ENCODE measurements at regions not wholly inside any gene's neighbourhood (a gene's known extent, or its start where the extent isn't known, plus 50 kb on each side); places are given as distances from the start of the nearest gene placed in this dataset.

DNA sequence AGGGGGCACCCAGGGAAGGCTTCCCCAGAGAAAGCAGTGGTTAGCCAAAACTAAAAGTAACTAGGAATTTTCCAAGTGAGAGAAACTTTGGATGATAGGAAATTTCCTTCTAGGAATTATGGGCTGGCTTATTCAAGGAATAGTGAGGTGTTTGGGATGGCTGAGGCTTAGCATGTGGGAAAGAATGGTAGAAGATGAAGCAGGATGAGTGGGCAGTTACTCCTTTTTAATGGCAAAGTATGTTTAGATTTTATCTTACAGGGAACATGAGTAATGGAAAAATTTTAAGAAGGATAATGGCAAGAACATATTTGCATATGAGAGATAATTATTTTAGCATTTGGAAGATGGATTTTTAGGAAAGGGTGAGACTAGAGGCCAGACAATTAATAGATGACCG, 197.6 kb downstream of the SLC38A4 start:
- ATAC-seq (no peak), DNase-seq (ENCODE audit: low read depth, low spot score) (no peak)
- Histone ChIP-seq H3K36me3 (ENCODE audit: control insufficient read depth in 1 of 2, insufficient read depth in 2 of 2, low read length in 2 of 2) (no peaks in the 10 kb centered on the region), H3K79me2 (ENCODE audit: insufficient read depth, low read length) (no peaks in the 10 kb centered on the region), H3K9ac (ENCODE audit: low read length) (no peak overlapping the region), H3K27ac (ENCODE audit: low read depth, low read length) (no peak overlapping the region), H3K9me3 (ENCODE audit: control insufficient read depth in 1 of 2, insufficient read depth in 1 of 2, low read depth in 1 of 2, low read length in 2 of 2) (no peaks in the 10 kb centered on the region), H3K27me3 (ENCODE audit: insufficient read depth, low read length) (no peaks in the 10 kb centered on the region), H3K4me1 (ENCODE audit: control insufficient read depth in 1 of 2, insufficient read depth in 2 of 2, low read length in 2 of 2) (peaks cover 0 to 7% of the 10 kb centered on the region in 2 experiments; a peak in 1 of 4 replicates), H3K4me3 (replicated peaks in 1 of 2; ENCODE audit: low read depth in 1 of 2, low read length in 2 of 2) (no peak overlapping the region), H3K9me2 (ENCODE audit: insufficient read depth) (no peaks in the 10 kb centered on the region), H2AFZ (ENCODE audit: low read depth, low read length, poor library complexity, severe bottlenecking) (no peak overlapping the region), H3K4me2 (ENCODE audit: low read length) (no peak overlapping the region), H4K20me1 (ENCODE audit: insufficient read depth) (no peaks in the 10 kb centered on the region)
- RAD21 ChIA-PET (ENCODE audit: low non-redundant PET in 1 of 2, low total read pairs in 2 of 2, uncharacterized antibody in 2 of 2, unreplicated experiment in 2 of 2) = no interaction called here
- CTCF ChIA-PET = no interaction called here
- TF ChIP-seq TCF7L2 (IDR thresholded peaks at IDR 0.05; ENCODE audit: borderline replicate concordance, extremely low read depth, insufficient read depth, insufficient read length) (no peak), EZH2 (IDR thresholded peaks at IDR 0.05) (no peak)
- TF ChIP-seq, protein P1, sequence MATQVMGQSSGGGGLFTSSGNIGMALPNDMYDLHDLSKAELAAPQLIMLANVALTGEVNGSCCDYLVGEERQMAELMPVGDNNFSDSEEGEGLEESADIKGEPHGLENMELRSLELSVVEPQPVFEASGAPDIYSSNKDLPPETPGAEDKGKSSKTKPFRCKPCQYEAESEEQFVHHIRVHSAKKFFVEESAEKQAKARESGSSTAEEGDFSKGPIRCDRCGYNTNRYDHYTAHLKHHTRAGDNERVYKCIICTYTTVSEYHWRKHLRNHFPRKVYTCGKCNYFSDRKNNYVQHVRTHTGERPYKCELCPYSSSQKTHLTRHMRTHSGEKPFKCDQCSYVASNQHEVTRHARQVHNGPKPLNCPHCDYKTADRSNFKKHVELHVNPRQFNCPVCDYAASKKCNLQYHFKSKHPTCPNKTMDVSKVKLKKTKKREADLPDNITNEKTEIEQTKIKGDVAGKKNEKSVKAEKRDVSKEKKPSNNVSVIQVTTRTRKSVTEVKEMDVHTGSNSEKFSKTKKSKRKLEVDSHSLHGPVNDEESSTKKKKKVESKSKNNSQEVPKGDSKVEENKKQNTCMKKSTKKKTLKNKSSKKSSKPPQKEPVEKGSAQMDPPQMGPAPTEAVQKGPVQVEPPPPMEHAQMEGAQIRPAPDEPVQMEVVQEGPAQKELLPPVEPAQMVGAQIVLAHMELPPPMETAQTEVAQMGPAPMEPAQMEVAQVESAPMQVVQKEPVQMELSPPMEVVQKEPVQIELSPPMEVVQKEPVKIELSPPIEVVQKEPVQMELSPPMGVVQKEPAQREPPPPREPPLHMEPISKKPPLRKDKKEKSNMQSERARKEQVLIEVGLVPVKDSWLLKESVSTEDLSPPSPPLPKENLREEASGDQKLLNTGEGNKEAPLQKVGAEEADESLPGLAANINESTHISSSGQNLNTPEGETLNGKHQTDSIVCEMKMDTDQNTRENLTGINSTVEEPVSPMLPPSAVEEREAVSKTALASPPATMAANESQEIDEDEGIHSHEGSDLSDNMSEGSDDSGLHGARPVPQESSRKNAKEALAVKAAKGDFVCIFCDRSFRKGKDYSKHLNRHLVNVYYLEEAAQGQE (IDR thresholded peaks at IDR 0.05; ENCODE audit: low read depth) = no peak
- intact Hi-C loops (cut with micrococcal nuclease) = no loop called here
- no TSS peak for BruUV-seq (replicated peaks)
- POLR2A ChIA-PET = no interaction called here

DNA sequence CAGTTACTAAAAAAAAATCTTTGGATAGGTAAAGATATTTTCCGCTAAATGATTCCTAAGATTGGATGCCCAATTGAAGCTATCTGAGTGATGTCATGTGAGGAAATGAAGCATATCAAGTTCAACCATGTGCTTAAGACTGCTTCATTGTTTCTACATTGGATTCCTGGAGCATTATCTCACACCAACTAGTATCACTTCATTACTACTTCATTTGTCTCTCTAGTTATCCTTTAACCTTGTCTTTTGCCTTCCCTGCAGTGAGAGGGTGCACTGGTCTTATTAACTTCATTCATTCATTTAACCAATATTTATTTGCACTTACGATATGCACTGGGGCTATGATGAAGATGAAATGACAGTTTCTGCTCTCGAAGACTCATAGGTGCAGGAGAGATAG, 198.1 kb downstream of the SLC38A4 start:
- H3K4me1 ChIP-seq (ENCODE audit: control insufficient read depth in 1 of 2, insufficient read depth in 2 of 2, low read length in 2 of 2) = peaks cover 0 to 7% of the 10 kb centered on the region in 2 experiments; a peak in 1 of 4 replicates
- no peaks in the 10 kb centered on the region for H3K79me2 ChIP-seq (ENCODE audit: insufficient read depth, low read length)
- no TSS peak for BruUV-seq (replicated peaks)
- H3K9me2 ChIP-seq (ENCODE audit: insufficient read depth) = no peaks in the 10 kb centered on the region
- POLR2A ChIA-PET = no interaction called here
- no peak overlapping the region for H3K27ac ChIP-seq (ENCODE audit: low read depth, low read length)
- CTCF ChIA-PET = no interaction called here
- H3K4me3 ChIP-seq (replicated peaks in 1 of 2; ENCODE audit: low read depth in 1 of 2, low read length in 2 of 2) = no peak overlapping the region
- TF ChIP-seq RAD21 (IDR thresholded peaks at IDR 0.05; ENCODE audit: low read depth) = no peak
- TF ChIP-seq, protein P2, sequence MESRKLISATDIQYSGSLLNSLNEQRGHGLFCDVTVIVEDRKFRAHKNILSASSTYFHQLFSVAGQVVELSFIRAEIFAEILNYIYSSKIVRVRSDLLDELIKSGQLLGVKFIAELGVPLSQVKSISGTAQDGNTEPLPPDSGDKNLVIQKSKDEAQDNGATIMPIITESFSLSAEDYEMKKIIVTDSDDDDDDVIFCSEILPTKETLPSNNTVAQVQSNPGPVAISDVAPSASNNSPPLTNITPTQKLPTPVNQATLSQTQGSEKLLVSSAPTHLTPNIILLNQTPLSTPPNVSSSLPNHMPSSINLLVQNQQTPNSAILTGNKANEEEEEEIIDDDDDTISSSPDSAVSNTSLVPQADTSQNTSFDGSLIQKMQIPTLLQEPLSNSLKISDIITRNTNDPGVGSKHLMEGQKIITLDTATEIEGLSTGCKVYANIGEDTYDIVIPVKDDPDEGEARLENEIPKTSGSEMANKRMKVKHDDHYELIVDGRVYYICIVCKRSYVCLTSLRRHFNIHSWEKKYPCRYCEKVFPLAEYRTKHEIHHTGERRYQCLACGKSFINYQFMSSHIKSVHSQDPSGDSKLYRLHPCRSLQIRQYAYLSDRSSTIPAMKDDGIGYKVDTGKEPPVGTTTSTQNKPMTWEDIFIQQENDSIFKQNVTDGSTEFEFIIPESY (IDR thresholded peaks at IDR 0.05; ENCODE audit: extremely low read depth, insufficient replicate concordance, low read length) = no peak
- TF ChIP-seq, protein P1 (IDR thresholded peaks at IDR 0.05; ENCODE audit: low read depth) = no peak
- no peak overlapping the region for H3K4me2 ChIP-seq (ENCODE audit: low read length)
- no peaks in the 10 kb centered on the region for H3K9me3 ChIP-seq (ENCODE audit: control insufficient read depth in 1 of 2, insufficient read depth in 1 of 2, low read depth in 1 of 2, low read length in 2 of 2)
- no peak for DNase-seq (ENCODE audit: low read depth, low spot score)
- H2AFZ ChIP-seq (ENCODE audit: low read depth, low read length, poor library complexity, severe bottlenecking) = no peak overlapping the region
- H3K9ac ChIP-seq (ENCODE audit: low read length) = no peak overlapping the region
- no peak for ATAC-seq
- no peaks in the 10 kb centered on the region for H4K20me1 ChIP-seq (ENCODE audit: insufficient read depth)
- RAD21 ChIA-PET (ENCODE audit: low non-redundant PET in 1 of 2, low total read pairs in 2 of 2, uncharacterized antibody in 2 of 2, unreplicated experiment in 2 of 2) = no interaction called here
- H3K27me3 ChIP-seq (ENCODE audit: insufficient read depth, low read length) = no peaks in the 10 kb centered on the region
- no peaks in the 10 kb centered on the region for H3K36me3 ChIP-seq (ENCODE audit: control insufficient read depth in 1 of 2, insufficient read depth in 2 of 2, low read length in 2 of 2)
- intact Hi-C loops (cut with micrococcal nuclease) = no loop called here

Data from HCT116 (cell line).